Omental fat pad (tissue), 3 donors: ENCODE measurements at regions not wholly inside any gene's neighbourhood (a gene's known extent, or its start where the extent isn't known, plus 50 kb on each side); places are given as distances from the start of the nearest gene placed in this dataset.

Source experiments
- ATAC-seq: fragments of 150-250 bp; one replicate; pipeline ENCODE4 v1.9.1; 2016; ENCODE audit warnings: mild to moderate bottlenecking, moderate library complexity; ENCODE audit not compliant: low FRiP score
- DNase-seq: peaks from one replicate; pipeline ENCODE4 v3.0.0-alpha.2; 2019; ENCODE audit warnings: low spot score
- TF ChIP-seq, protein P1 (sequence below), 3 donors: fragments of 450-650 bp; IDR thresholded peaks; one replicate each; pipeline ENCODE4 v1.5.1; 2016 to 2017; ENCODE audit warnings: antibody characterized with exemption in 3 of 3, mild to moderate bottlenecking in 3 of 3, moderate library complexity in 2 of 3

DNA sequence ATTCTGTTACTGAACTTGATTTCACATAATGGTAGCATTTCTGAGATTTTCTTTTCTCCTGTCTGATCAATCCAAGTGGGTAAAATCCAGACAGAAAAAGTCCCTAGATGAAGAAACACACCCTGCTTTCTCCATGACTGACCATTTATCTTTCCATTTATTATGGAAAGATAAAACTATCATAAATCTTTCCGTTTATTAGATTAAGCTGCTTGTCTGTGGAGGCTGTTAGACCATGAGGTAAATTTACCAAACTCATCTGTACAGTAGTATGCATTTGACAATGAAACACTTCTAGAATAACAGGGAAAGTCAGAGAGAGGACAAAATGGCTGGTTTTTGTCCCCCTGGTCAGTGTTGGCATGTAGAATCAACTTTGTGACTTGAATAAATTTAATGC is 491.2 kb upstream of the SEMA6A start:
- no peak for DNase-seq
- no peak for ATAC-seq
- TF ChIP-seq, protein P1, sequence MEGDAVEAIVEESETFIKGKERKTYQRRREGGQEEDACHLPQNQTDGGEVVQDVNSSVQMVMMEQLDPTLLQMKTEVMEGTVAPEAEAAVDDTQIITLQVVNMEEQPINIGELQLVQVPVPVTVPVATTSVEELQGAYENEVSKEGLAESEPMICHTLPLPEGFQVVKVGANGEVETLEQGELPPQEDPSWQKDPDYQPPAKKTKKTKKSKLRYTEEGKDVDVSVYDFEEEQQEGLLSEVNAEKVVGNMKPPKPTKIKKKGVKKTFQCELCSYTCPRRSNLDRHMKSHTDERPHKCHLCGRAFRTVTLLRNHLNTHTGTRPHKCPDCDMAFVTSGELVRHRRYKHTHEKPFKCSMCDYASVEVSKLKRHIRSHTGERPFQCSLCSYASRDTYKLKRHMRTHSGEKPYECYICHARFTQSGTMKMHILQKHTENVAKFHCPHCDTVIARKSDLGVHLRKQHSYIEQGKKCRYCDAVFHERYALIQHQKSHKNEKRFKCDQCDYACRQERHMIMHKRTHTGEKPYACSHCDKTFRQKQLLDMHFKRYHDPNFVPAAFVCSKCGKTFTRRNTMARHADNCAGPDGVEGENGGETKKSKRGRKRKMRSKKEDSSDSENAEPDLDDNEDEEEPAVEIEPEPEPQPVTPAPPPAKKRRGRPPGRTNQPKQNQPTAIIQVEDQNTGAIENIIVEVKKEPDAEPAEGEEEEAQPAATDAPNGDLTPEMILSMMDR (IDR thresholded peaks at IDR 0.05): no peak

DNA sequence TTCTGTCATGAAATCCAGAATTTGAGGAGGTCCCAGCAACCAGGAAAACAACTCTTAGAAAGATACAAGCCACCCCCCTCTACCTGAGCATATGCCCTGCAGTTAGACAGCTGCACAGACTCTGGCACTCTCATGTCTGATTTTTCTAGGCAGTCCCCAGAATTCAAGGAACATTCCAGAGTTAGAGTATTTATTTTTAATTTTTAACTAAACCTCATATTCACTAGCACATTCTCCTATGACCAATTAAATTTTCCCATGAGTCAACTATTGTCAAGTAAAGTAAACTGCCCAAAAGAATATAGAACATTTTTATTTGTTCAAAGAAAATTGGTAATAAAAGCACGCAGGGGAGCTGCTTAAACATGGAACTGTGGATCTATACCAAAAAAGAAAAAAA is 490.5 kb upstream of the SEMA6A start:
- ATAC-seq (no peak), DNase-seq (no peak)
- TF ChIP-seq, protein P1 (IDR thresholded peaks at IDR 0.05): no peak

DNA sequence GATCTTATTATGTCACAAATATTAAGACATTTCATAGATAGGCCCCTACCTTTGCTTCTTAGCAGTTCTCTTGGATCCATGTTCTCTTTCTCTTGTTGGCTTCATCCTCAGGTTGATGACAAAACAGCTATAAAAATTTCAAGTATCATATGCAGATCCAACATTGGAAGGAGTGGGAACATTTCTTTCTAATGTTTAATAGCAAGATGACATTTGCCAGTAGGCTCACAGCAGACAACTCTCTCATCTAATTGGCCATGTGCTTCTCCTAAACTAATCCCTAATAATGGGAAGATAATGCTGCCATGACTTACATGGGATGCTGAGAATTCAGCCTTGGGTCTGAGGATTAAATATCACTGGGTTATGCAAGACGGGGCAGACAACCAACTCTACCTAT is 485.5 kb upstream of the SEMA6A start:
- no peak for DNase-seq
- no peak for ATAC-seq
- TF ChIP-seq, protein P1 (IDR thresholded peaks at IDR 0.05): no peak

DNA sequence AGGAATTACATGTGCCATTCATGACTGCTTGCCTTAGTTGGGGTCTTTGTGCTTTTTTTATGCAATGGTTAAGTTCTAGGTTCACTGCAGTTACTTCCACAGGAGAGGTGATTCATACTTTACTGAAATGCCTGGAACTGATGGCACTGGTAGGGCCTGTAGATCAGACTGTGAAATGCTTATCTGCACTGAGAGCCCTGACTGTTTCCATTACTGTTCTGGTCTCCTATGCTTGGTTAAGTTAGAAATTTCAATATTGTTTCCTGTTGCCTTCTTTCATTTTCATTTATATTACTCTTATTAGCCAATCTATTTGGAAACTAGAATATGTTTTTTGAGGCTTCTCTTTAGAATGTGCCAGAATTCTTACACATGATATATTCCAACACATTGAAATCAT is 484.1 kb upstream of the SEMA6A start:
- TF ChIP-seq, protein P1 (IDR thresholded peaks at IDR 0.05): no peak
- no peak for DNase-seq
- no peak for ATAC-seq

DNA sequence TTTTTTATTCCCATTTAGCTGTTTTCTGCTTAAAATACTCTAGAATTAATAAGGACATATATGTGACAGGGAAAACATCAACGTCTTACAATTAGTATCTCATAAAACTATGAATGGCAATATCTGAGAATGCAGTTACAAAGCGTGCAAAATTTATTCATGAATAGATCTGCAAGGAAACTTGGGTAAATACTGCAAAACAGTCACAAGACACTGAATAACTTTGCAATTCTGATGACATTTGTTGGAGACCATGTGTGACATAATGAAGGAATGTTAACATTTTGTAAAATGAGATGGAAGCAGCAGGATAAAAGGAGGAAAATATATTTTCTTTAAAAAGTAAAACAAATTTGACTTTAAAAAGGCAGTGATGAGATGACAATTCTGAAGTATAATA is 480.9 kb upstream of the SEMA6A start:
- DNase-seq (no peak), ATAC-seq (no peak)
- TF ChIP-seq, protein P1 (IDR thresholded peaks at IDR 0.05): no peak

DNA sequence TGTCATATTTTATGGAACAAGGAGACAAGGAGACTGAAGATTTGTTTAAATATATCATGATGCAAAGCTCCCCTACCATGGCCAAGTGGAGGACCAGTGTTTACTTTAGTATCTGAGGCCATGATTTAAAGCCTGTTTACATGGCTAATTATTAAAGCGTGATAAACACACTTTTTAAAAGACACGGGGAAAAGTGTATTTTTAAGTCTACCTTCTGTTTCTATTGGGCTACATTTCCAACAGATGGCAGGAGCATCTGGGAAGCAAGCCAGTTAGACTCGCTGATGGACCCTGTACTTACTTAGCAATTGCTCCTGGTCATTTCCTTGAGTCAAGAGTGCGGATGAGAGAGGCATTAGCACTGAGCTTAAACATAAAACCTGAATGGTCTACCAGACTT is 480.3 kb upstream of the SEMA6A start:
- TF ChIP-seq, protein P1 (IDR thresholded peaks at IDR 0.05): no peak
- no peak for DNase-seq

DNA sequence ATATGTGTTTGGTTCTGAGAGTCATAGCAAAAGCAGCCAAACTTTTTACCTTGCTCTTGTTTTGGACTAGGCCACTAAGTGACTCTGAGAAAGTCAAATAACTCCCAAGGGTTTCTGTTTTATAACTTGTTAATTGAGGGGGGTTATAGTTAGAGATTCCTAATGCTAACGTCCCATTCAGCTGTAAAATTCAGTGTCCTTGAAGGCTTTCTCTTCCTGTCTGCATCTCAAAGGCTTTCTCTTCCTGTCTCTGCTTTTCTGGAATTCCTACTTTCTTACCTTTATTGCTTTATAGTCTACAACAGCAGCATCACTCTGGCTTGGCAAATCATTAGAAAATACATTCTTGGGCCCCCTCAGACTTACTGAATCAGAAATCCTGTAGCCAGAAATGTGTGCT is 479.5 kb upstream of the SEMA6A start:
- no peak for ATAC-seq
- DNase-seq: no peak
- TF ChIP-seq, protein P1 (IDR thresholded peaks at IDR 0.05): no peak

More for the DNA sequence above, 480.3 kb upstream of the SEMA6A start:
- ATAC-seq: no peak
